CD14-positive monocyte (primary cell): ENCODE measurements at regions not wholly inside any gene's neighbourhood (a gene's known extent, or its start where the extent isn't known, plus 50 kb on each side); places are given as distances from the start of the nearest gene placed in this dataset.

Experiments used
- DNase-seq, 3 donors: peaks; one replicate each; pipeline ENCODE4 v3.0.0-alpha.2; 2011 to 2022
- H2AFZ ChIP-seq: 2 replicates; pipeline ENCODE4 v1.6.0; 2012; ENCODE audit warnings: mild to moderate bottlenecking, low read depth, low read length, inconsistent platforms; ENCODE audit not compliant: insufficient read depth, poor library complexity, severe bottlenecking
- H3K27ac ChIP-seq, 2 donors: 1 replicate in 1 of 2; 2 replicates in 1 of 2; pipeline ENCODE4 v1.5.1; 2012 to 2013; ENCODE audit warnings: low read length in 2 of 2, control low read depth in 1 of 2, inconsistent platforms in 1 of 2, low read depth in 1 of 2, mild to moderate bottlenecking in 1 of 2
- H3K27me3 ChIP-seq, 2 donors: one replicate each; pipeline versions ENCODE4 v1.6.0 to v1.6.1; 2011 to 2013; ENCODE audit warnings: low read length in 2 of 2; ENCODE audit not compliant: control insufficient read depth in 2 of 2, insufficient read depth in 2 of 2
- H3K36me3 ChIP-seq, 2 donors: replicated peaks in 1 of 2; 1 replicate in 1 of 2; 2 replicates in 1 of 2; pipeline versions ENCODE4 v1.5.1 to v1.6.1; 2012 to 2013; ENCODE audit warnings: low read length in 2 of 2, control low read depth in 1 of 2, inconsistent platforms in 1 of 2, mild to moderate bottlenecking in 1 of 2; ENCODE audit not compliant: insufficient read depth in 2 of 2, control insufficient read depth in 1 of 2
- H3K4me1 ChIP-seq, 2 donors: 1 replicate in 1 of 2; 2 replicates in 1 of 2; pipeline versions ENCODE4 v1.5.1 to v1.6.1; 2012 to 2013; ENCODE audit warnings: low read length in 2 of 2, control low read depth in 1 of 2, inconsistent platforms in 1 of 2, mild to moderate bottlenecking in 1 of 2, moderate library complexity in 1 of 2; ENCODE audit not compliant: insufficient read depth in 2 of 2, control insufficient read depth in 1 of 2
- H3K4me2 ChIP-seq: replicated peaks from 2 replicates; pipeline ENCODE3; 2012; ENCODE audit warnings: low read length, moderate library complexity, mild to moderate bottlenecking; ENCODE audit not compliant: poor library complexity, severe bottlenecking; ENCODE audit errors: extremely low read depth
- H3K4me3 ChIP-seq, 3 experiments: fragments of 200-600 bp in 1 of 3; sonication (generic) in 1 of 3; replicated peaks in 1 of 3; 1 replicate in 2 of 3; 2 replicates in 1 of 3; pipeline ENCODE4 v1.5.1; 2011 to 2013; ENCODE audit warnings: low read length in 3 of 3, mild to moderate bottlenecking in 3 of 3, control low read depth in 2 of 3, low read depth in 2 of 3, inconsistent platforms in 1 of 3, moderate library complexity in 1 of 3
- H3K79me2 ChIP-seq: 2 replicates; pipeline ENCODE4 v1.6.0; 2012; ENCODE audit warnings: mild to moderate bottlenecking, control low read depth, inconsistent platforms, low read length, moderate library complexity; ENCODE audit not compliant: insufficient read depth
- H3K9ac ChIP-seq: 2 replicates; pipeline ENCODE4 v1.6.0; 2017; ENCODE audit warnings: low read length, mild to moderate bottlenecking; ENCODE audit not compliant: insufficient read depth, poor library complexity, severe bottlenecking
- H3K9me3 ChIP-seq, 2 donors: replicated peaks in 1 of 2; 1 replicate in 1 of 2; 2 replicates in 1 of 2; pipeline versions ENCODE4 v1.5.1 to v1.6.1; 2012 to 2013; ENCODE audit warnings: low read length in 2 of 2, control low read depth in 1 of 2; ENCODE audit not compliant: control insufficient read depth in 1 of 2, insufficient read depth in 1 of 2
- H4K20me1 ChIP-seq: 2 replicates; pipeline ENCODE4 v1.6.0; 2012; ENCODE audit warnings: mild to moderate bottlenecking, low read length, control low read depth, moderate library complexity; ENCODE audit not compliant: insufficient read depth
- H3K27ac Mint-ChIP-seq, 7 donors: one replicate each; pipeline ENCODE4 v1.8.0; 2020; ENCODE audit warnings: mild to moderate bottlenecking in 7 of 7, mixed read lengths in 7 of 7, moderate library complexity in 6 of 7, inconsistent platforms in 2 of 7
- H3K27me3 Mint-ChIP-seq, 3 donors: one replicate each; pipeline ENCODE4 v1.8.0; 2021 to 2022; ENCODE audit warnings: low read depth in 3 of 3, mild to moderate bottlenecking in 3 of 3, mixed read lengths in 3 of 3, moderate library complexity in 3 of 3, inconsistent platforms in 1 of 3
- H3K36me3 Mint-ChIP-seq, 2 donors: one replicate each; pipeline ENCODE4 v1.8.0; 2020; ENCODE audit warnings: mixed read lengths in 2 of 2, inconsistent platforms in 1 of 2, mild to moderate bottlenecking in 1 of 2
- H3K4me1 Mint-ChIP-seq: one replicate; pipeline ENCODE4 v1.8.0; 2020; ENCODE audit warnings: mild to moderate bottlenecking, mixed read lengths
- H3K4me3 Mint-ChIP-seq, 2 donors: one replicate each; pipeline ENCODE4 v1.8.0; 2020; ENCODE audit warnings: mild to moderate bottlenecking in 2 of 2, mixed read lengths in 2 of 2, moderate library complexity in 1 of 2
- H3K9me3 Mint-ChIP-seq, 7 donors: one replicate each; pipeline ENCODE4 v1.8.0; 2020 to 2022; ENCODE audit warnings: mixed read lengths in 7 of 7, mild to moderate bottlenecking in 6 of 7, moderate library complexity in 6 of 7, inconsistent platforms in 2 of 7
- CTCF ChIP-seq: fragments of 200-600 bp; IDR thresholded peaks from one replicate; pipeline ENCODE4 v1.8.0; 2022; ENCODE audit warnings: antibody characterized with exemption, mild to moderate bottlenecking
- WGBS: methylation state at CpG from one replicate; pipeline ENCODE4 v1.1.5; 2013; ENCODE audit warnings: missing lambda C conversion rate; ENCODE audit not compliant: insufficient coverage; 5-methylcytosine and 5-hydroxymethylcytosine counted together
- intact Hi-C, 2 donors: fragments of 100-400 bp; cut with micrococcal nuclease; formaldehyde crosslinking; loops; one replicate each; pipeline versions ENCODE4 v1.15.0 to v1.15.1; 2023

- H3K36me3 Mint-ChIP-seq, result no peaks in the 10 kb centered on the region
- no peak for DNase-seq
- H3K27ac Mint-ChIP-seq, result no peak overlapping the region
- H2AFZ ChIP-seq, result no peak overlapping the region
- peaks cover 0 to 4% of the 10 kb centered on the region in 2 donors for H3K9me3 ChIP-seq
- H3K36me3 ChIP-seq, result no peaks in the 10 kb centered on the region
- H3K9ac ChIP-seq, result no peak overlapping the region
- H3K79me2 ChIP-seq, result no peaks in the 10 kb centered on the region
- no peaks in the 10 kb centered on the region for H3K27me3 Mint-ChIP-seq
- no peak overlapping the region for H3K4me3 ChIP-seq
- H3K9me3 Mint-ChIP-seq, result peaks cover 0 to 5% (median 3%) of the 10 kb centered on the region in 7 donors
- H4K20me1 ChIP-seq, result no peaks in the 10 kb centered on the region
- no peak overlapping the region for H3K4me3 Mint-ChIP-seq
- H3K4me2 ChIP-seq, result no peak overlapping the region
- no peaks in the 10 kb centered on the region for H3K4me1 ChIP-seq
- H3K27ac ChIP-seq, result no peak overlapping the region
- H3K4me1 Mint-ChIP-seq, result no peaks in the 10 kb centered on the region
- no peak for TF ChIP-seq CTCF
- intact Hi-C loops, result no loop called here
- WGBS, result no CpG with 5 or more reads among the region's 3 CpGs
- H3K27me3 ChIP-seq, result no peaks in the 10 kb centered on the region
These were observed 796.8 kb downstream of the XPNPEP1 start for GRCh38 chr10:109126541-109126940.

- no peak overlapping the region for H3K4me3 ChIP-seq
- intact Hi-C loops, result no loop called here
- no peak for DNase-seq
- H3K27me3 Mint-ChIP-seq, result no peaks in the 10 kb centered on the region
- no peaks in the 10 kb centered on the region for H3K27me3 ChIP-seq
- no peak overlapping the region for H3K27ac ChIP-seq
- no peaks in the 10 kb centered on the region for H3K36me3 Mint-ChIP-seq
- no peak overlapping the region for H3K4me2 ChIP-seq
- no peaks in the 10 kb centered on the region for H3K36me3 ChIP-seq
- H3K4me1 Mint-ChIP-seq, result no peaks in the 10 kb centered on the region
- no peaks in the 10 kb centered on the region for H3K79me2 ChIP-seq
- H3K4me1 ChIP-seq, result no peaks in the 10 kb centered on the region
- H3K9me3 Mint-ChIP-seq, result peaks cover 0 to 4% (median 1%) of the 10 kb centered on the region in 7 donors
- WGBS, result no CpG with 5 or more reads among the region's 1 CpG
- no peak for TF ChIP-seq CTCF
- H3K27ac Mint-ChIP-seq, result no peak overlapping the region
- H3K4me3 Mint-ChIP-seq, result no peak overlapping the region
- H3K9me3 ChIP-seq, result no peaks in the 10 kb centered on the region
- H3K9ac ChIP-seq, result no peak overlapping the region
- no peaks in the 10 kb centered on the region for H4K20me1 ChIP-seq
- H2AFZ ChIP-seq, result no peak overlapping the region
These were observed 797.3 kb downstream of the XPNPEP1 start for GRCh38 chr10:109126016-109126415.
